GM21360 (cell line): ENCODE measurements at regions not wholly inside any gene's neighbourhood (a gene's known extent, or its start where the extent isn't known, plus 50 kb on each side); places are given as distances from the start of the nearest gene placed in this dataset.

Experiments used
- ATAC-seq: cut with Tn5 transposase; IDR thresholded peaks from one replicate; pipeline ENCODE4 v1.9.1; 2021; ENCODE audit warnings: mild to moderate bottlenecking, moderate library complexity; ENCODE audit not compliant: unreplicated experiment

DNA sequence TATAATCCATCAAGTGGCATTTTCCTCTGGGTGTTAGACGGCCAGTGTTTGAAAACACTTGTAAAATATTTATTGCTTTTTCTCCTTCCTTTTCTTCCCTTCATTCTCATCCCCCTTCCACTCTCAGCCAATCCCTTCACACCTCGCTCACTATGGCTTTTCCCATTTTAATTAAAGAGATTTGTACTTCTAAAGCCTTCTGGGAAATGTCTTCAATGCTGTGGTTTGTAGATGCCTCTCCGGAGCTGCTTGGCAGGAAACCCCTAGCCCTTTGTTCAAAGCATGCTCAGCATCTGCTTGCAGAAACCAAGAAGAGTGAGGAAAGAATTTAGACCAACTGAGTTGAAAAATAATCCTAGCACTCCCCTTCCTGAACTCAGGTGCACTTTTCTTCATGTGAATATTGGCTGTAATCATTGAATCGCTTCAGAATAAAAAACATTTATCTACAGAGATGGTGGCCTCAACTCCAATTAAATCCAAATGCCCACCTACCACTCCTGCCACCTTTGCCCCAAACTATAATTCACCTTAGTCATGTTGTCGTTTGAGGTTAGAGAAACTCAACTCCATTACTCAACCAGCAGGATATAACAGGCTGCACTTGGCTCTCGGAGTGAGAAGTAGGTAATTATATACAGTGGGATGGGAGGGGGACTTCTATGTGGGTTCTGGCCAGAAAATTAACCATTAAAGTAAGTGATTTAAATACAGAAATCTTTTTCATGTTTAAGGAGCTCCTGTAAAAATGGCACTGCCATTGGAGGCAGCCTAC is 659.4 kb upstream of the CAMK1G start:
- no peak for ATAC-seq

DNA sequence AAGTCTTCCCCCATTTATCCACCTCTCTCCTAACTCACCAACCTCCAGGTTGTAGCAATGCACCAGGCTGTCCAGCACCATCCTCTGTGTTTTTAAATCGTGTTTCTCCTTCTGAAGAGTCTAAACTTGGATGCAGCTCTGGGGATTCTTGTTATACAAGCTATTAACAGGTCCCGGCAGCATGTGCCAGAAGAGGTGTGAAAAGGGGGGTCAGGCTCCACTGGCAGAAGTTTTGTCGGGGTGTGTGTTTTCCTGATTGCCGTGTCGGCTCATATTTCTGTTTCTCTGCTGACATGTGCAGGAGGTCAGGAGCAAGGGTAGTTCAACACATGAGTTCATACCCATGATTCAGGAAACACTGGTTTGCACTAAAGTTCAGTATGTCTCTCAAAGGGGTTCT is 658.6 kb upstream of the CAMK1G start:
- no peak for ATAC-seq

DNA sequence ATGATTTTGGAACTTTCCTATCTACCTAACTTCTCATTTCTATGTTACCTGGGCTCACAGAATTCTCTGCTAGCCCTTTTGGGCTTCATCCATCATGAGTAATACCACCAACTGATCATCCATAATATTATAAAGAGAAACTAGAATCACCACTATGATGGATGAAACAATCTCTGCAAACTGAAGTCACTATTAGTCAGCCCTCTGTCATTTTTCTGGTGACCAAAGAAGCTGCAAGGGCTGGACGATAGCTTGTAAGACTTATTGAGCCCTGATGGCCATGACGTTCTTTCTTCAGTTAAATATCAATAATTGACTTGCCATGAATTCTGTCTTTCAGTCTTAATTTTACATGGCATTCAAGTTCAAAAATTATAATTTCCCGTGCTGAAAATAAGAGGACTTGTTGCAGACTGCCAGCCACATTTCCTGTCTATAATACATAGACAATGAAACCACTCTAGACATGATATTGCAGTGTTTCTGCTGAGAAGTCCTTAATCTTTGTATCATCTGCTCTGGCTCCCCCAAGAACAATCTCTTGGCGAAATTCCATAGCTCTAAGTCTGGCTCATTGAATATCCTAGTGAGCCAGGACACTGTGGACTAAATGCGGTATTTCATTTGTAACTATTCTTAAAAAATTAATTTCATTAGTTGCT is 655.0 kb upstream of the CAMK1G start:
- ATAC-seq = no peak

DNA sequence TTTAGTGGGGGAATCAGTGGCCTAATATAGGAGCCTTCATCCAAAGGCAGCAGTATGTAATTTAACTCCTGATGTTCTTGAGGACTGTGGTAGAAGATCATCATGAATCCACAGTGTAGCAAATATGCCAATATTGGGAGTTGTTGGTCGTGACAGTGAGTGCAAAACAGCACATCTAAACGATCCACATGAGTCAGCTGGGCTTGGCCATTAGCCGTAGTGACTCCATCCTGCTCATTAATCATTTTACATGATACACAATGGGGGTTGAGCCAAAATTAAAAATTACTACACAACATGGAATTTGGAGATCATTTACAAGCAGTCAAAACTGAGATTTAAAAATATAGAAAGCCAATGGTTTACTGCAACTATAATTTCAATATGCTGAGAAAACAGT is 653.9 kb upstream of the CAMK1G start:
- ATAC-seq = no peak

DNA sequence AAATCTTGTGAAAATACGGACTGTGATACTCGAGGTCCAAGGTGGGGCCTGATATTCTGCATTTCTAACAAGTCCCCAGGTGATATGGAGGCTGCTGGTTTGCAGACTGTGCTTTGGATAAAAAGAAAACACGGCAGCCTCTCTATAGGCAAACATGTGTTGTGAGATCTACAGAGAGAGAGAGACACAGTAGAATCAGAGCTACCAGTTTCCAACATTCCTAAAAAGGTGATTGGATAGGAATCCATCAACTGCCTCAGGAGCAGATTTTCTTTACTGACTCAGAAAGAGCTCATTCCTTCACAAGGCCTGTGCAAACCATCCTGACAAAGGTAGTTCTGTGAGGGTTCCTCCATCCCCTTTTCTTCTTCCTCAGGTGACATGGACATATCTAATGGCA is 651.6 kb upstream of the CAMK1G start:
- ATAC-seq = no peak

DNA sequence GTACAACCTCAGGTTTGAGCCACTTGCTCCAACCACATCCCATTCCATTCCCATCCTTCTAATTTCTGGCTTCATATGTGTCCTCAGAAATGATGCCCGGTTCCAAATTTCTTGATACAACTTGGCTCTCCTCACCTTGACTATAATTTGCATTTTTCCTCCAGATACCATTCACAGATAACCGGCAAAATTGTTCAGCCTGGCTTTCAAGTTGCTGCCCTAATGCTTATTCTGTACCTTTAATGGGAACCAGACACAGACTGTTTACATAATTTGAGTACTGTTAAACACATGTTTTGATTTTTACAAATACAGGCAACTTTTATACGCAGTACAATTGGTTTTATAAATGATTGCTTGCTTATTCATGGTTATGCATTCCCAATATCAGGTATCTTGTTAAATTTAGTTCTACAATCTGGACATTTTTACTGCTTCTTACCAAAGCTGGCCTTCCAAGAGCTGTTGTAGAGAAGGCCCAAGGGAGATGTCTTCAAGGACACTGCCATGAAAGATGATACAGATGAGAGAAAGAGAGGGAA is 649.5 kb upstream of the CAMK1G start:
- ATAC-seq = no peak

DNA sequence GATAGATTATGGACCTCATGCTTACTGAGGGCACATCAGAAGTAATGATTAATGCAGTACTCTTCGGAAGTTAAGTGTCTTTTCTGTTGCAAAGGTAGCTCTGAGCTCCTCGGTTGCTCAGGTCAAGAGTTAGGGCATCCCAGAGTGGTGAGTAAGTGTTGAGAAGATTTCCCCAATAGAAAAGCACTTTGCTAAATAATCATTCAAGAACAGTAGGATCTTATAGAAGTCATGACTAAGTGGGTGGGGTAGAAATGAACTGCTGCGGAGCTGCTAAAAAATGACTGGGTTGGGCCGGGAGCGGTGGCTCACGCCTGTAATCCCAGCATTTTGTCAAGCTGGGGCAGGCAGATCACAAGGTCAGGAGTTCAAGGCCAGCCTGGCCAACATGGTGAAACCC is 648.6 kb upstream of the CAMK1G start:
- ATAC-seq = no peak

DNA sequence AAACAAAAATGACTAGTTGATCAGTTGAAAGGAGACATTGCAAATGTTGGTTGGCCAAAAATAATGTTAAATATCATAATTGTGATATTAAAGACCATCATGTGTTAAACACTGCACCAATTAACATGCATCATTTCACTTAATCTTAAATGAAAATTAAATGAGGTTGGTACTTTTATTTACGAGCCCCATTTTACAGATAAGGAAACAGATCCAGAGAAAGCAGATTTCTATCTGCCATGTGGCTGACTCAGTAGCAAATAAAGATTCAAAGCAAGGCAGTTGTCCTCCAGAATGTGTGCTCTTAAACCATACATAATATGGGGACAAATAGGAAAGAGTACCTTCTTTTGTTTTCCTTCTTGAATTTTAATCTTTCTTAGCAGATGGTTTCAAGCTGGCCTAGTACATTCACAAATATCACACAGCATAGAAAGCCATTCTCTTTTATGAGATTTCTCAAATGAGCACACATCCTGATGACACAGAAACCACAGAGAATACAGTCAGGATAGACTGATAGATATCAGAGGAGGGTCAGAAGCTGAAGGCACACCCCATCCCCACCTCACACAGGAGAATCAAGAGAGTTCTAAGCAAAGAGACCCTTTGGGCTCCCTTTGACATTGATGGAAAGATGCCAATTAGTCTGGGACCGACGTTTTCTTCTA is 647.9 kb upstream of the CAMK1G start:
- ATAC-seq = no peak

DNA sequence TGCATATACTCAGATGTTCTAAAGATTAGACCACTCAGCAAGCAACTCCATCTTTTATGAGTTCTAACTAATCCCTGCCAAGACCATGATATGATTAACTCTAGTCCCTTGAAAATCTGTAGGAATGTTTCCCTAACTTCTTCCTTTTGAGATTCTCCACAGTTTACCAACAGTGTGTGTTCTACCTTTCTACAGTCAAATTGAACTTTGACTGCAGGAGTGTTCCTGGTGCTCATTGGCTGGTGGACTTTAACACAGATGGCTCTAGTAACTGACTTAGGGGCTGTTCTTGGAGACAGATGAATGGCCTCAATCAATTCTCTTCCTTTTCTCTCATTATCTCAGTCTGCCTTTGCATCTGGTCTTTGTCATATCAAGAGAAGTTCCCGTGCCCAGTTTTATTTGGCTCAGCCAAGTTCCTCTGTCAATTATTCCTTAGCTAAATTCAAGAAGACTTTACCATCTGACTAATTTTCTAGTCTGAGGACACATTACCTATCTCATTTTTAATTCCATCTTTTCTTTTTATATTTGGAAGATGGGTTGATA is 643.9 kb upstream of the CAMK1G start:
- no peak for ATAC-seq

DNA sequence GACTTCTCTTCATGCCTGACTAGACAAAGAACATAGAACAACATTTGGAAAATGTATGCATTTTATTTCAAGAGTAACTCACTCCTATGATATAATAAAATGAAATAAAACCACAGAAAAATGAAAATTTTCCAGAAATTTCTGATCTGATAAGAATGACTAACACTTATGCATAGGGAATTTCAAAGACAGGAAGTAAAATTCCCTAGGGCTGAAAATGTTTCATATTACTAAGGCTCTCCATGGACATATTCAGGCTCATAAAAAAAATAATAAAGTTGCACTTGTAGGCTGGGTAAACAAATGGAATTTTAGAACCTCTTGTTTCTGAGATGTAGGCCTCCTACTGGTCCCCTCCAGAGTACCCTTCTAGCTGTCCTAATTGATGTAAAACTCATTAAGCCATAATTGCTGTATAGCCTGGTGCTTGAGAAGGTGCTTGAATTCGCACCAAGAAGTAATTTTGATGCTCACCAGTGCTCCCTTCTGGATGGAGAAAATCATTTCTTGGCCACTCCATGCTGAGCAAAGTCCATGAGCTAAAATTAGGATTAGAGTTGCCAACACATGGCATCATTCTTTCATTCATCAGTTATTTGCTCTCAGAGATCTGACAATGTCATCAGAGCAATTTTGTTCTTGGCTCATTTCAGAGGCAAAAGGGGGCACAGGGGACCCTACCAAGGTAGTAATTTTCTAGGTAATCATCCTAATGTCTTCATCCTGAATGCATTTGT is 641.0 kb upstream of the CAMK1G start:
- no peak for ATAC-seq

DNA sequence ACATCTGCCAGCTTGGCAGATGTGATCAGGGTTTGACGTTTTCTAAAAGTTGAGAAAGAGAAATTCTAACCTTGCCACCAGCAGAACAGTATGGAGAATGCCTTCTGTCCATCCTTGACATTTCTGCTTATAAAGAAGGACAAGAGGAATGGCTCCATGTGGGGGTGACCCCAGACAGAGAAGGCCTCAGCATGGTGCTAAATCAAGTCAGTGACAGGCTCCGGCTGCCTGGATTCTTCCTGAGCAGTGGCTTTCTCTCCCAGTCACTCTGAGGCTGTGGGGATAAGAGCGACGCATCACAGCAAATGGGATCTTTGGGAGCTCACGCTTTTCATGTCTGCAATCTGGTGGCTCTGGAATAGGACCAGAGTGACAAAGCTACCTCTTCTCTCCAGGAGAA is 640.2 kb upstream of the CAMK1G start:
- no peak for ATAC-seq

DNA sequence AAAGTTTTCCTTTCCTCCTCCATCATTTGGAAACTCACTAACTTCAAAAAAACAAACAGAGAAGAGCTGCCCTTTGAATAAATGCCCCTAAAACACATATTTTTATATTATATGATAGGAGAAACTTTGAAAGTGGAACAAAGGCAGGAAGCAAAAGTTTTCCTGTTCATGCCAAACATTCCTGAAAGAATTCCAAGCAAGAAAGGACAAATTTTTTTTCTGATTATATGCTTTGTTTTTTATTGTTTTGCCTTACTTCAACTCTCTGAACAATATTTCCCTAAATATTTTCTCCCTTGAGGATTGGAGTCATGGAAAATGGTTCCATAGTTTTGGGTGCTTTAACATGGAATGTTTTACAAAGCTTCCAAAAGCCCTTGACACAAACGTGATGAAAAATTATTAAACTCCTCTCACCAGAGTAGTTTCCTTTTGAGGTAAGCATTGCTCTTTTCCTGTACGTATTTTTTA is 638.5 kb upstream of the CAMK1G start:
- no peak for ATAC-seq

DNA sequence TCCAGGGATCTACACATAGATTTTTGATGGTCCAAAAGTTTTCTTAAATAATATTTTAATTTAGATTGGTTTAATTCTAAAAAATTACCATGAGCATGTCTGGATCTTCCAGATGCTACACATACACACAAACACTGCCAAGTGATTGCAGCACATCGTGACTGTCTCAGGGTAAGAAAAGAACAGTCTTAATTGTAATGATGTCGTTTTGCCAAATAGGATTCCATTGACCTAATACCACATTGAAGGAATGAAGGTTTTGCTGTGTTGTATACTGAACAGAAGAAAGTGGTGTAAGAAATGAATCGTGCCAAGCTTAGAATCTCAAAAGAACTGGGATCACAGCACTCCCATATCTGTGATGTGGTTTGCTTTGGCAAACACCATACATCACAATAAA is 633.3 kb upstream of the CAMK1G start:
- ATAC-seq = no peak

DNA sequence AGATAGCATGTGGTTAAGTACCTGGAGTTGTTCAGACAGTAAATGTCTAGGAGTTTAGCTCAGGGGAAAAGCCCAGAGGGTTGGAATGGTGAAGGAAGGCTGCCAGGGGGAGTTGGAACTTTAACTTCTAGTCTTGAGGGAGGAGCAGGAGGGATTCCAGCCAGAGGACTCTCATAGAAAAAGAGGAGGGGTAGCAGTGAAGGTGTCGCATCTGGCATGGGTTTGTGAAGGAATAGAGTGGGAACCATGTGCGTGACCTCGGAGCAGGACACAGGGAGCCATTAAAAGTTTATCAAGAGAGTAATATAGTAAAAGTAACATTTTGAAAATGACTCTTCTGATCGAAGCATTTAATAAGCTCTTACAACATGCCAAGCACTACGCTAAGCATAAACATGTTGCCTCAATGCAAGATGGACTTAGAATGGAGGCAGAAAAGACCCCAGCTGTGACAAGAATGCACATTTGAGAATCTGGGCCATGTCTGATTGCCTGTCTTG is 632.4 kb upstream of the CAMK1G start:
- no peak for ATAC-seq

DNA sequence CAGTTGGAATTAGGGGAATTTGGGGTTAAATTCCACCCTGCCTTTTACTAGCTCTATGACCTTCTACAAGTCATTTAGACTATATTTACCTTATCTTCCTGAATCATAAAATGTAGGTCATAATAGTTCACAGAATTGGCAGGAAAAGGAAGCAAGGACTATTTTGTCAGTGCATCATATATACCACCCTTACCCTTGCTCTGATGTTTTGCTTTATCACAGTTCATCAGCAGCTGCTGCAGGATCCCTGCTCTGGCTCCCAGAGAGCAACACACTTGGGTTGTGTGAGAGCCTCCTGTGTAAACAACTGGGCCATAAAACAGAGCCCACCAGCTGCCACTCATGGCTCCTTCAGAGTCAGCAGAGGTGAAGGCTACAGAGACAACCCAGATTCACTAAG is 631.6 kb upstream of the CAMK1G start:
- no peak for ATAC-seq

DNA sequence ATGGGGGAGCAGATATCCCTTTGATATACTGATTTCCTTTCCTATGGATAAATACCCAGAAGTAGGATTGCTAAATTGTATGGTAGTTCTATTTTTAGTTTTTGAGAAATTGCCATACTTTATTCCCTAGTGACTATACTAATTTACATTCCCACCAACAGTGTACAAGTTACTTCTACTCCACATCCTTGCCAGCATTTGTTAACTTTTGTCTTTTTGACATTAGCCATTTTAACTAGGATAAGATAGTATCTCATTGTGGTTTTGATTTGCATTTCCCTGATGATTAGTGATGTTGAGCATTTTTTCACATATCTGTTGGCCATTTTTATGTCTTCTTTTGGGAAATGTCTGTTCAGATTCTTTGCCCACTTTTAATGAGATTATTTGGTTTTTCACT is 620.6 kb upstream of the CAMK1G start:
- no peak for ATAC-seq

DNA sequence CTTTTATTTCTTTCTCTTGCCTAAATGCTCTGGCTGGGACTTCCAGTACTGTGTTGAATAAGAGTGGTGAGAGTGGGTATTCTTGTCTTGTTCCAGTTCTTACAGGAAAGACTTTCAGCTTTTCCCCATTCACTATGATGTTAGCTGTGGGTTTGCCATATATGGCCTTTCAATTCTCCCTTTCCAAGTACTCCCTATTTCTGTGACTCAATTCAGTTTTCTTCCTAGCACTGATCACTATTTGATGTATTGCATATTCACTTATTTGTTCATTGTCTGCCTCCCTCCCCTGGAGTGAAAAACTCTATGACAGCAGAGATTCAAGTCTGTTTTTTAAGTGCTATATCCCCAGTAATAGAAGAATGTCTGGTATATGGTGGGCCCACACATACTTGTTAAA is 618.2 kb upstream of the CAMK1G start:
- ATAC-seq = no peak

DNA sequence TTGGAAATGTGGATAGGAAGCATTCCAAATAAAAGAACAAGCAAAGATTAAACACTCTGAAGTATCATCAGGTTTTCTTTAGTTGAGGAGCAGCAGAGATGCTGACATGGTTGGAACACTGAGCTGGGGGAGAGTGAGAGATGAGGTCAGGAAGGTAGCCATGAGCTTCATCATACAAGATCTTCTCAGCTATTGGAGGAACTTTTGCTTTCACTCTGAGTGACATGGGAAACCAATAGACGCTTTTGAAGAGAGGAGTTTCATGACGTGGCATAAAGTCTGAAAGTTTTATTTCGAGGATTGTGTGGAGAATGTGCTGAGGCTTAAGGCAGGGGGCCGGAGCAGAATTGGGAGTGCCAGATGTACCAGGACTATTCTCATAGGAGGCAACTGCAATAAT is 616.2 kb upstream of the CAMK1G start:
- ATAC-seq = no peak

DNA sequence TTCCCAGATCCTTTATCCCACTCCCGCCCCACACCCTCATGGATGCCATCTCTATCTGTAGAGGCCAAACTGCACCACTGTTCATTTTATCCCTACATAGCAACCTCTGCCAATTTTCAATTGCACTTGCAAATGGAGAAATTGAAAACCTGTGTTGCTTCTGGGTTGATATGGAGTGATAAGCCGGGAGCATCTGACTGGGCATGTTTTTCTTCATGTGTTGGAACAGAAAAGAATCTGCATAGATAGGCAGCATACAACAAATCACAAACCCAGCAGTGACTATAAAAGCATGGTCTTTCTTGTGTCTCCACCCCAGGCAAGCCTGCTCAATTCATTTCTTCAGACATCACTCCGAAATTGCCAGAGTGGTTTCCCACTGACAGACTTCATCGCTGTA is 608.8 kb upstream of the CAMK1G start:
- ATAC-seq = no peak

DNA sequence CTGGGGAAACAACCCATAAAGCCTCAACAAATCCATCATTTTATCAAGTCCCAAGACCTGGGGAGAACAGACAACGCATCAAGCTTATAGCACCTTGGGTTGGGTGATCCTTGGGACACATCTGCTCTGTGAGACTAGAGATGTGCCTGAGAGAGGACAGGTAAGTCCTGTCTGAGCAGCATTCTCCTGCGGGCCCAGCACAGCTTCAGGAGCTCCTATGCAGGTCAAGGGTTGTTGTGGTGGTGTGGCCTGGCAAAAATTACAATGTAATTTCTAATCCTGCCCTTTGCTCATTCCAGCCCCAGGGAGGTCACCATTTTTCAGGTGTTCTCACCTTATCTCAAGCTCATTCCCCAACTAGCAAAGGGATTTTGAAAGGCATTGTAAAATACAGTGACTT is 608.1 kb upstream of the CAMK1G start:
- ATAC-seq = no peak

DNA sequence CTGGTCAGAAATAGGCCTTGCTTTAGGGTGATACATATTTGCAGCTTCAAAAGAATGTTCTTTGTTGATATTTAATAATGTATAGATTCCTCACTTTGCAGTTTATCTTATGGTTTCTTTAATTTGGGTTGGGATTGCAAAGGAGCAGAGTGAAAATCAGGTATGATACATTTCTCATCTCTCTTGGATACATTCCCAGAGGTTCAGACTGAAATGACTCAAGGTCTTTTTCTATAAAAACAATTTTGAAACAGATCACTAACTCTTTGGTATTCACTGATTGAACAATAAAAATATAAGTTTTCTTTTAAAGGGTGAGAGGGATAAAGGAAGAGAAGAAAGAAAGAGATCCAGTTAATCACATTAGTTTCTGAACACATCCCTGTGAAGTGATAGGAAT is 606.5 kb upstream of the CAMK1G start:
- no peak for ATAC-seq
